ENCODE measurements at regions not wholly inside any gene's neighbourhood (a gene's known extent, or its start where the extent isn't known, plus 50 kb on each side); places are given as distances from the start of the nearest gene placed in this dataset.

GRCh38 chr9:81250606-81251005, 438.7 kb downstream of the TLE1 start:
- POLR2A ChIA-PET, result no interaction called here
- Mint-ChIP-seq H3K36me3 (ENCODE audit: low read depth) (no peaks in the 10 kb centered on the region), H3K9me3 (peaks cover 3% of the 10 kb centered on the region), H3K4me3 (no peak overlapping the region), H3K27ac (no peak overlapping the region), H3K4me1 (ENCODE audit: low read depth) (no peaks in the 10 kb centered on the region), H3K27me3 (no peaks in the 10 kb centered on the region)
- Histone ChIP-seq H3K4me3 (ENCODE audit: low read length) (no peak overlapping the region), H3K9me3 (ENCODE audit: control insufficient read depth in 1 of 2, insufficient read depth in 1 of 2, low read length in 2 of 2) (no peaks in the 10 kb centered on the region), H3K27ac (ENCODE audit: low read depth in 1 of 2, low read length in 2 of 2) (no peak overlapping the region), H3K4me1 (ENCODE audit: insufficient read depth, low read length) (no peaks in the 10 kb centered on the region), H3K27me3 (ENCODE audit: control insufficient read depth in 1 of 2, insufficient read depth in 2 of 2, low read length in 2 of 2) (no peaks in the 10 kb centered on the region), H3K36me3 (ENCODE audit: insufficient read depth, low read length) (no peaks in the 10 kb centered on the region)
- no peak for ATAC-seq (ENCODE audit: poor library complexity)
- no peak for DNase-seq
- no peak for TF ChIP-seq CTCF (IDR thresholded peaks at IDR 0.05)
- intact Hi-C loops (cut with DNase I, micrococcal nuclease), result no loop called here
- CTCF ChIA-PET, result no interaction called here

- TF ChIP-seq CTCF (IDR thresholded peaks at IDR 0.05), result no peak
- H3K4me1 ChIP-seq (ENCODE audit: insufficient read depth, low read length), result no peaks in the 10 kb centered on the region
Measured at GRCh38 chr9:81250041-81250440, 439.3 kb downstream of the TLE1 start.

DNA sequence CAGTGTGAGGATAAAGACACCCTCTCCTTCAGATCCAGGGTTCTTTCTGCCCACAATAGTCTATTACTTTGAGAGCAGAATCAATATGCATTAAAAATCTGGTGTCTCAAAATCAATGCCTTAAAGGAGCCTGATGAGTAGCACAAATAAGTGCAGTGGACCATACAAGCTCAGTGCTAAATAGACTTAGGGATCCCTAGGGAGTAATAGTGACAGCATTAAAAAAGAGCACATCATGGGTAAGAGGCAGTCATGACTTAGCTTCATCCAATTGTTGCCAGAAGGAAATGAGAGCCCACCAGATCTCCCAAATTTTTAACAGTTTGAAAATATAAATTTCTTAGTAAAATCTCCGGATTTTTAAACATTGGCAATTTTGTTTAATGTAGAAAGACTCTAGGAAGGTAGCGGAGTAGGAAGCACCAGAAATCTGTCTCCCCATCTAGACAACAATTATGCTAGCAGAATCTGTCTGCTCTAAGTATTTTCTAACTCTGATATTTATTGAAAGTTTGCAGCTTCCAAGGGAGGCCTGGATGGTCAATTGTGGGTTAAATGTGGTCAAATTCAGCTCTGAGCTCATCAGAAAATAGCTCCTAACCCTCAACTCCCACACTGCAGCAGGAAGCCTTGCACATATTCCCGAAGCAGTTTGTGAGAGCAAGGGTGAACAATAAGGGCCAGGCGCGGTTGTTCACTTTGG, 443.9 kb downstream of the TLE1 start:
- H3K27ac ChIP-seq (ENCODE audit: low read depth in 1 of 2, low read length in 2 of 2), result no peak overlapping the region
- H3K4me1 Mint-ChIP-seq (ENCODE audit: low read depth), result no peaks in the 10 kb centered on the region
- H3K27ac Mint-ChIP-seq, result no peak overlapping the region
- H3K27me3 ChIP-seq (ENCODE audit: control insufficient read depth in 1 of 2, insufficient read depth in 2 of 2, low read length in 2 of 2), result no peaks in the 10 kb centered on the region
- H3K4me3 ChIP-seq (ENCODE audit: low read length), result no peak overlapping the region
- CTCF ChIA-PET, result no interaction called here
- ATAC-seq (ENCODE audit: poor library complexity) (no peak), DNase-seq (no peak)
- no peaks in the 10 kb centered on the region for H3K9me3 ChIP-seq (ENCODE audit: control insufficient read depth in 1 of 2, insufficient read depth in 1 of 2, low read length in 2 of 2)
- no peak for TF ChIP-seq CTCF (IDR thresholded peaks at IDR 0.05)
- no peaks in the 10 kb centered on the region for H3K36me3 ChIP-seq (ENCODE audit: insufficient read depth, low read length)
- POLR2A ChIA-PET, result interaction anchor here (0.6 kb wide), 1 partner anchor 1003 kb away, joined by 4 read pairs; no protein-coding TSS in a partner anchor
- intact Hi-C loops (cut with DNase I, micrococcal nuclease), result no loop called here
- peaks cover 3% of the 10 kb centered on the region for H3K9me3 Mint-ChIP-seq
- no peaks in the 10 kb centered on the region for H3K4me1 ChIP-seq (ENCODE audit: insufficient read depth, low read length)
- no peaks in the 10 kb centered on the region for H3K36me3 Mint-ChIP-seq (ENCODE audit: low read depth)
- no peak overlapping the region for H3K4me3 Mint-ChIP-seq
- no peaks in the 10 kb centered on the region for H3K27me3 Mint-ChIP-seq

More at GRCh38 chr9:81250041-81250440, 439.3 kb downstream of the TLE1 start:
- DNase-seq (no peak), ATAC-seq (ENCODE audit: poor library complexity) (no peak)
- intact Hi-C loops (cut with DNase I, micrococcal nuclease), result no loop called here
- no peaks in the 10 kb centered on the region for H3K36me3 ChIP-seq (ENCODE audit: insufficient read depth, low read length)
- Mint-ChIP-seq H3K36me3 (ENCODE audit: low read depth) (no peaks in the 10 kb centered on the region), H3K9me3 (peaks cover 3% of the 10 kb centered on the region), H3K27ac (no peak overlapping the region), H3K27me3 (no peaks in the 10 kb centered on the region), H3K4me3 (no peak overlapping the region), H3K4me1 (ENCODE audit: low read depth) (no peaks in the 10 kb centered on the region)
- no peak overlapping the region for H3K27ac ChIP-seq (ENCODE audit: low read depth in 1 of 2, low read length in 2 of 2)
- H3K9me3 ChIP-seq (ENCODE audit: control insufficient read depth in 1 of 2, insufficient read depth in 1 of 2, low read length in 2 of 2), result no peaks in the 10 kb centered on the region
- H3K4me3 ChIP-seq (ENCODE audit: low read length), result no peak overlapping the region
- ChIA-PET POLR2A (no interaction called here), CTCF (no interaction called here)
- no peaks in the 10 kb centered on the region for H3K27me3 ChIP-seq (ENCODE audit: control insufficient read depth in 1 of 2, insufficient read depth in 2 of 2, low read length in 2 of 2)

Measured in CD4-positive, alpha-beta T cell (primary cell).